RCC 7860 (cell line): ENCODE measurements at regions not wholly inside any gene's neighbourhood (a gene's known extent, or its start where the extent isn't known, plus 50 kb on each side); places are given as distances from the start of the nearest gene placed in this dataset.

Experiments
- DNase-seq: peaks from one replicate; pipeline ENCODE4 v3.0.0-alpha.2; 2015; ENCODE audit warnings: low spot score
- FAIRE-seq: peaks from 2 replicates; lab custom pipeline; 2012; peaks lifted over from hg19 to GRCh38; lab: Jason Lieb, UNC

DNA sequence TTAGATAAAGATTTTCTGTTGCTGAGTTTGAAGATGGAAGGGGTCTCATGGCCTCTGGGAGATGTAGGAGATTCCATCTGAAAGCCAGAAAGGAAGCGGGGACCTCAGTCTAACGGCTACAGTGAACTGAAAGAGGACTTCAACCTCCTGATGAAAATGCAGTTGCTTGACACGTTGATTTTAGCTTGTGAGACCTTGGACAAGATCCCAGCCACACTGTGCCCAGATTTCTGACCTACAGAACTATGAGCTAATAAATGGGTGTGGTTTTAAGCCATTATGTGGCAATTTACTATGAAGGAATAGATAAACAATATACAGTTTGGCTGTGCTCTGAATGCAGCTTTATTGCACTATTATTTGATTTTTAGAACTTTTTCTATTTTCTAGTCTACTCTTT lies 342.3 kb upstream of the SEMA3D start:
- DNase-seq (no peak), FAIRE-seq (no peak)

DNA sequence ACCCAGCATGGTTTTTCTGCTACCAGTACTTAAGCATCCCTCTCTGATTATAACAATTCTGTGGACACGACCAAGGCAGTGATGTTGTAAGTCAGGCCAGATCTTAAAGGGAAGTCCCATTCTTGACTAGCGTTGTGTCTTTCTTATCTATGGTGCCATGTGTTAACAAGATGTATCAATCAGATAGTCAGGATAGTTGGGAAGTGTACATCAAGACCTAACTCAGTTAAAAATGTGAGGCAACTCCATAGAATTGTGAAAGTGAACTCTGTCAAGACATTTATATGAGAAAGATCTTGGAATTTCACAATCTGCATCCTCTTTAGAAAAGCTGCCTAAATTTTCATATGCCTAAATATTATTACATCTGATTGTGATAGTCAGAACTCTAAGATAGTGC lies 341.7 kb upstream of the SEMA3D start:
- FAIRE-seq (no peak), DNase-seq (no peak)

DNA sequence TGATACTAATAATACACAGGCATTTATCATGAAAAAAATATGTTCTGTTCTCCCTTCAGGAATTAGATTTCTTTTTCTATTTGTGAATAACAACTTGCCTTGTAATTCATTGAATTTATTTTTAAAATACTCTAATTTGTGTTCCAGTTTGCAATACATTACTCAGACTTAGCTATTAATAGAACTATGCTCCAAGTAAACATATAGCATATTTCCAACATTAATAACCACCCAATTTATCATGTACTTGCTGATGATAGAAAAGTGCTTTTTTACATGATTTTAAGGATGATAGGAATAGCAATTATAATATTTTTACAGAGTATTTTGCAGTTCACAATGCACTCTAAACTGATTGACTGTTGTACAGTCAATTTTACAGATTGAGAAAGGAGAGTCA lies 338.8 kb upstream of the SEMA3D start:
- no peak for FAIRE-seq

DNA sequence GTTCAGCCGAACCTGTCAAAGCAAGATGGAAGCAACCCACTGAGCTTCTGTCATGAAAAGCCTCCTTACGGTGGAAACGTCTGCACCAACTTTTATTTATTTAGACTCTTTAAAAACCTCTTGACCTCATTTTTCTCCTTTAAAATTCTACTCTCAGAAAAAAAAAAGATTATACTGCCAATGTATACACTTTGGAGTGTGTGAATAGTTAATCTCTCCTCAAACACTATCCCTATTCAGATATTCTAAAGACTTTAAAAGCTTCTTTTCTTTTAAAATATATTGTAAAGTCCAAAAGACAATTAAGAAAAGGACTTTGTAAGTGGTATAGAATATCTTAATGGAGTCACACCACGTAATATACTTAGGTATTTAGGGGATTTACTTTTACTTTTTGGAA lies 335.2 kb upstream of the SEMA3D start:
- DNase-seq, result no peak

More for the DNA sequence above, 338.8 kb upstream of the SEMA3D start:
- no peak for DNase-seq

DNA sequence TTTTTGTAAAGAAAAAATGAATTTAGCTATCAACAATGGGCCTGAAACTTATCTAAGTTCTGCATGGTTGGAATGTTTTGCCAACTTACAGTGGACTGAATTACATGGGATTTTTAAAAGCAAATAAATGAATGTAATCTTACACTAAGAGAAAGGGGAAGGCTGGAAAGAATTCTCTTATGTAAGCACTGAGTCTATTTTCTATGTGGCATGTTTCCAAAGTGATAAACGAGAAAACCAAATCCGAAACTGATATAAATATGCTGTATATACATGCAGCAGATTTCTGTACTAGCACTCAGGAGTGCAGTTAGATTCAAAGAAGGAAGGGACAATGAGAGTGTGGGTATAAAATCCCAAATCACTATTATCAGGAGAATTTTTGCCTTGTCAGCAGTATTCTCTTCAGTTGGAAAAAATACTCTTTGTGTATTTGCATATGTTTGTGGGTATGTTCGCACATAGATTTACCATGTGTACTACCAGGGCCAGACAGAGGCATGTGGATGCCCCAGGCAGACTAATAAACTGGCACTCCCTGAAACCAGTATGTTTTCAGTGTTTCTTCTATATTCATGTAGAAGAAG lies 334.3 kb upstream of the SEMA3D start:
- DNase-seq (no peak), FAIRE-seq (no peak)

More for the DNA sequence above, 335.2 kb upstream of the SEMA3D start:
- no peak for FAIRE-seq

DNA sequence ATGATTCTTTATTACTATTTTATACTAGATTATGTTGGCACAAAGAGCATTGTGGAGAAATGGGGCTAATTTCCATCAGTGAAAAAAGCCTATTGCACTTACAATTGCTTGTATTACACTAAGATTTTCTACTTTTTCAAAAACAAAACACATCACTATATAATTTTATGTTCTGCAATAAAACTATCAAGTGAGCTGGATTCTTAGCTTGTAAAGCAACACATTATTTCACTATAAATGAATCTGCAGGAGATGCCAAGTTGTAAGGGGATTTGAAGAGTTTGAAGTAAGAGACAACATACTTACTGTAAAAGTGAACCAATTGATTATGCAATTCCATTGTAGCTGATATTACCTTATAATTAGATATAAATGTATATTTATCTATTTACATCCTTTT lies 333.3 kb upstream of the SEMA3D start:
- FAIRE-seq (no peak), DNase-seq (no peak)

DNA sequence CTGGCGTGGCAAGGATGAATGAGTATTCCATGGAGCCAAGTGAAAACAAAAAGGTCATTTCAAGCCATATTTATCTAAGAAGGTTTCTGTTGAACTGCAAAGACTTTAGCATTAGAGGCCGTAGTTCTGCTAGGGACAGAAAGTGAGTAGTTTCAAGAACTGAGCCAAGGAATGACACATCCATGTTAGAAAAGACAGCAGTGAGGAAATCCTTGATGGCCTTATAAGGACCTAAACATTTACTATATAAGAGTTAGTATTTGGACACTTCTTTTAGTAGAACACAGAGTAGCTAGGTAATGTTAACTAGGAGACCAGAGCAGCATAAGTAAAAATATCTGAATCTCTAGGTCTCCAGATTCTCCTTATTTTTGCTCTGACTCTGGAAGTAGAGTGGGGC lies 329.8 kb upstream of the SEMA3D start:
- FAIRE-seq (no peak), DNase-seq (no peak)

DNA sequence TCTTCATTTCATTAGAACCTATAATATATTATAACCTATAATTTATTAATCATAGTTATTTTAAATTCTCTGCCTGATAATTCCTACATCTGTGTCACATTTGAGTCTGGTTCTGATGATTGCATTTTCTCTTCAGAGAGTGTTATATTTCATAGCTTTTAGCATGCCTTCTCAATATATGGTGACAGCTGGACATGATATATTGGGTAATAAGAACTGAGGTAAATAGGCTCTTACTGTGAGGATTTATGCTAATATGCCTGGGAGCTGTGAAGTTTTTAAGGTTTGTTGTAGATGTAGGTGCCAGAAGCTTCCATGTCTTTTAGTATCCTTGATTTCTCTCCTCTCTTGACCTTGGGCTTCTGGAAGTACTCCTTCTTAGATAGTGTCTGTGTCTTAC lies 325.9 kb upstream of the SEMA3D start:
- no peak for FAIRE-seq
- DNase-seq, result no peak

DNA sequence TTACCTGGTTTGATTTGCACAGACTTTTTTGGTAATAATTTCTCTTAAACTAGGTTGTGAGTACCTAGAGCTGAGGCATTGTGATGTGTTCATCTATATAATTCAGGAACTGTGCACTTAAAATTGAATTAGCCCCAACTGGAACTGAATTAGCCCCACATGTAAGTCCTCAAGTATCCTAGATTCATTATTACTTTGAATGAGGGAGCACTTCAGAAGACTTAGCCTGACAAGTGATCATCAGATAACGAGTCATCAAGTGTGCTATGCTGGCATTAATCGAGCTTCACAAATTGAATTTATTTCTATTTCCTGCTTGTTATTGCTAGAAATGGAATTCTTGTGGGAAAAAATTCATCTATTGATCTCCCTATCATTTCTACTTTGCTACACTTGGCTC lies 323.4 kb upstream of the SEMA3D start:
- DNase-seq (no peak), FAIRE-seq (no peak)

DNA sequence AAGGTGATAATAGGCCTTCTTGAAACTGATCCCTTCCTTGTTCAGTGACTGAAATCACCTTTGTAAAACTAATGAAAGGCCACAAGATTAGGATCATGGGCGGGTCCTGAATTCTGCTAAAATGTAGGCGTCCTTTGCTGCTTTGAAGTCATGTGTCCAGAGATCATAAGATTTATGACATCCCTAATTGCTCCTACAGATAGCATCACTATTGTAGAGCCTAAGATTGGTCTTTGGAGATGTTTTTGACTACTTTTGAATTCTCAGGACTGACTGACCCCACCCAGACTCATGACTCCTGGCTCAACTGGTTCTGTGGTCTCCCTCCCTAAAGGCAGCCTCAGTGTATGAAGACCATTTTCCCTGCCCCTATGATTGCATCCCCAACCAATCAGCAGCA lies 322.6 kb upstream of the SEMA3D start:
- no peak for DNase-seq
- no peak for FAIRE-seq

DNA sequence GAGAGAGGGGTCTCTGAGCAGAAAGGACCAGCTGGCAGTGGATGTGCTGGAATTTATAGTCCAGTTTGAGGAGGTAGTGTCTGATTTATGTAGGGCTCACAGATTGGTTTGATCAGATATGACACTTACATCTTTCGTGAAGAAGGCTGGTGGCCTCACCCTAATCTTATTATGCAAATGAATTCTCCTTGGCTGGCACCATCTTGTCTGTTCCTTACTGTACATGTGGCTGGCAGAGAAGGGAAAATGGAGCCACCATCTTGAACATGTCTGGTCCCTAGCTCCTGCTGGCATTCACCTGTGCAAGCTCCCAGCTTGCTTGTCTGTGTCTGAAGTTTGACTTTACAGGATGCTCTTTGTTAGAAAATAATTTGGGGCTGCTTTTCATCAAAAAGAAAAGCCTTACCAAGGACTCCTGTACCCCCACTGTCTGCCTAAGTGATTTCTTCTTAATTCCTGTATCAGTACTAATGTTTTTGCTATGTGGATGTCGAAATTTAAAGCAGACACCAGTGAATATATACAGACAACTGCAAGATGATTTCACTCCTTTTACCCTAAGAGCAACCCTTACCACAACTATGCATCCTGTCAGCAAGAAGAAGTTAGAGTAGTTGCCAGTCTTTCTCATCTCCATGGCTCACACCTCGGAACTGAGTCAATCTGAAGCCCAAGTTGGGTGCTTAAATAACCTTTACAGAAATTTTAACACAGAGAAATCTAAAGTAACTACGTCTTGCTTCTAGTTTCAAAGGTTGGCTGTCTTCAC lies 322.0 kb upstream of the SEMA3D start:
- no peak for DNase-seq
- FAIRE-seq, result no peak

DNA sequence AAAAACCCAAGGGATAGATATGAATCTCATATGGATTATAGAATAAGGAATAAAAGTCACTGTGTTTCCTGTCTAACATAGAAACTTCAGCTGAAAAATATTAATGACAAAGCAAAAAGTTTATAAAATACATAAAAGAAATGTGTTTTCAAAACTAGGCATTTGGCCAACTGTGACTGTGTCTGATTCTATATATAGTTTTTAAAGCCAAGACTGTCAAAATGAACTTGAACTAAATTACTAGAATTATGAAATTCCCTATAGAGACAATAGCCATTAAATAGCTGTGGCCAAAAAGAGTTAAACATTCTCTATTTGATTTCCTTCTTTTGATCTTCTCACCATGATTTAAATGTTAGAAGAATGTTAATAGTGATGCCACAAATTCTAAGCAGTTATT lies 311.2 kb upstream of the SEMA3D start:
- FAIRE-seq (no peak), DNase-seq (no peak)

DNA sequence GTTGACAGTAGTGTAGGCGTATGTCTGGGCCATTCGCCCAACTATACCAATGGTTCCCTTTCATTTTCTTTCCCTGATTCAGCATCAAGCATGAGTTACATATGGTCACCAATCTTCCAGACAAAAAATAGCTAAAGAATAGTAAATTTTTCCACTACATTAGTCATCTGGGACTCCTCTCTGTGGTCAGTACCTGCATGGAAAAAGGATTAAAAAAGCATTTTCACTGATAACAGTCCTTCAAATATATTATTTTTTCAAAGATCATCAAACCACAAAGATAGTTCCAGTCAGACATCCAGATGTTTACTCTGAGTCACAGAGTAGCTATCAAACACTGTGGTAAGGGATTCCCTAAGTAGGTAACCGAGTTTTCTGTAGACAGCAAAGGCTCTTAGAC lies 302.6 kb upstream of the SEMA3D start:
- FAIRE-seq (peak; percentile 61), DNase-seq (peak; percentile 69)

DNA sequence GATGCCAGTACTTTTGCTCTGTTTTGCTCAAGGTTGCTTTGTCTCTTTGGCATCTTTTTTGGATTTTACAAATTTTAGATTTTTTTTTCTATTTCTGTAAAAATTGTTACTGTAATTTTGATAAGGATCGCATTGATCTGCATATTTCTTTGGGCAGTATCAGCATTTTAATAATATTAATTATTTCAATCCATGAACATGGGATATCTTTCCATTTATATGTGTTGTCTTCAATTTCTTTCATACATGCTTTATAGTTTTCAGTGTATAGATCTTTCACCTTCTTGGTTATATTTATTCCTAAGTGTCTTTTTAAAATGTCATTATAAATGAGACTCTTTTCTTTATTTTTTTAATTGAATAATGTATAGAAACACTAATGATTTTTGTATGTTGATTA lies 301.6 kb upstream of the SEMA3D start:
- FAIRE-seq (no peak), DNase-seq (no peak)

DNA sequence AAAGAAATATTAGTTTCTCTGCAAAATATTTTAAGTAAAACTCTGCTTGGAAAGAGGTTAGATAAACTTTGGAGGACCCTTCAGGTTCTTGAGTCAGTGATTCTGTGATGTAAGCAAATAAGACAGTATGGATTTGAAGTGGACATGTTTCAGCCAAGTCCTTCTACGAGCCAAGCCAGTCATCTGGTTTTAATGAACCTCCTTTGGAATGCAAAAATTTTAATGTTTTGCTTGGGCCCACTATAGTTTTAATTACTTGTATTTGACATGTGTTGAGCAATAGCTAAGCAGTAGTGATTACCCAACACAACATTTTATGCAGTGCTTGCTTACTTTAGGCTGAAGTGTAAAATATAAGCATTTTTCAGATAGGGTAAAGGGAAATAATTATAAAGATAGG lies 296.3 kb upstream of the SEMA3D start:
- no peak for DNase-seq
- FAIRE-seq, result no peak

DNA sequence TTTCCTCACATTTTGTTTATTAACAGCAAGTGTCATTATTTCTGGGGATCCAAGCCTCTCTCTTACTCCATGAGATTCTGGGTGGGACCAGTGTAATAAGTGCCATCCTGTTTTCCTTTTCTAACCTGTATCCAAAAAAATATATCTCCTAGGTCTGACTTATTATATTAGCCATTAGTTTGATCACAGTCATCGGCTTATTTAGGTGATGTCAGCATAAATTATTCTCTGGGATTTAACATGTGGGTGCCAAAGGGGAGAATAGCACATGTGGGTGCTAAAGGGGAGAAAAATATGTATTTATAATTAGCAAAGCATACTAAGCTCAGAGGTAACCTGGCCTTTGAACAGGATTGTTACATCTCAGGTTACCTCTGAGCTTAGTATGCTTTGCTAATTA lies 293.8 kb upstream of the SEMA3D start:
- no peak for DNase-seq

DNA sequence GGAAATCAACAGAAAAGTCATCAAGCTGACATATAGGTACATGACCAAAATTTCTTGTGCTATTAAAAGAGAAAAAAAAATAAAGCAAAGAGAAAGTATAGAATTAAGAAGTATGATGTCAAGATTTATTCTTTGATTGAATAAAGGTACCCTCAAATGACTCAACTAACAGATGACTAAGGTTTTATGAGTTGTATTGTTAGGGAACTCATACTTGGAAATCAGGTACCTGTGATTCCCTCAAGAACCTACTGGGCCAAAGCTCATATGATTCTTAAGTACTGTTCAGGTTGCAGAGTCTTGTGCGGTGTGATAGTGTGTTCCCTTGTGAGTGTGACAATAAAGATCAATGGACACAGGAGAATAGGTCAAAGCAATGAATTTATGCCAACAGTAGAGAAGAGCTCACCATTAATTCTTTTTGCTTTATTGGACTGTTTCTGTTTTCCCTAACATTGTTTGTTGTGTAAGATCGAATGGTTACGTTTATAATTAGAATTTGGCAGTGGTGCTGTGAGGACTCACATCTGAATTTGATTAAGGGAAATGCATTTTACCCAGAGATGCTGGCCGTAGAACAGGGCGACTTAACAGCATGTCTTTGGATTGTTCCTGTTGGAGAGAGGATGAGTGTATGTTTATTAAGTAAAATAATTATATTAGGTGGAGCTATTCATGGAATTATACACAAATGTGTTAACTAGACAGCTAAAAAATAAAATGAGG lies 293.2 kb upstream of the SEMA3D start:
- no peak for DNase-seq
- no peak for FAIRE-seq

More for the DNA sequence above, 293.8 kb upstream of the SEMA3D start:
- no peak for FAIRE-seq

DNA sequence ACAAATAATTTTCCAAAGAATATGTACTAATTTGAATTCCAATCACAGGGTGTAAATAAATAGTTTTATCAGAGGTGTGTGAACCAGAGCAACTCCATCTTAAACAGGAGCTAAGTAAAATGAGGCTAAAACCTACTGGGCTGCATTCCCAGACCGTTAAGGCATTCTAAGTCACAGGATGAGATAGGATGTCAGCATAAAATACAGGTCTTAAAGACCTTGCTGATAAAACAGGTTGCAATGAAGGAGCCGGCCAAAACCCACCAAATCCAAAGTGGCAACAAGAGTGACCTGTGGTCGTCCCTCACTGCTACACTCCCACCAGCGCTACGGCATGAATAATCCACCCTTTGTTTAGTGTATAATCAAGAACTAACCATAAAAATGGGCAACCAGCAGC lies 291.7 kb upstream of the SEMA3D start:
- FAIRE-seq (no peak), DNase-seq (no peak)

DNA sequence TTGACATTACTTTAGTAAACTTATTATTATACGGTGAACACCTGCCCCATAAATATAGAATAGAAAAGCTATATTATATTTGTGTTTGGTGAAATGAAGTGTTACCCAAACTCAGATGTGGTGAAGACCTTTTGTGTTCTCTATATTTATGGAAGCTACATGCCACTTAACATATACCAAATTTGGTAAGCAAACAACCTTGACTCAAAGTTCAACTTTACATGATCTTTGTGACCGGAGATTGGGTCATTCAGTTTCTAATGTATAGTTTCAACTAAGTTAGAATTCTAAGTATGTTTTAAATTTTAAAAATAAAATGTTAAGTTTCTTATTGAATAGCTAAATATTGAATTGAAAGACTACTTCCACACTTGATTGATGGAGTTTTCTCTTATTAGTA lies 288.6 kb upstream of the SEMA3D start:
- FAIRE-seq (no peak), DNase-seq (no peak)

DNA sequence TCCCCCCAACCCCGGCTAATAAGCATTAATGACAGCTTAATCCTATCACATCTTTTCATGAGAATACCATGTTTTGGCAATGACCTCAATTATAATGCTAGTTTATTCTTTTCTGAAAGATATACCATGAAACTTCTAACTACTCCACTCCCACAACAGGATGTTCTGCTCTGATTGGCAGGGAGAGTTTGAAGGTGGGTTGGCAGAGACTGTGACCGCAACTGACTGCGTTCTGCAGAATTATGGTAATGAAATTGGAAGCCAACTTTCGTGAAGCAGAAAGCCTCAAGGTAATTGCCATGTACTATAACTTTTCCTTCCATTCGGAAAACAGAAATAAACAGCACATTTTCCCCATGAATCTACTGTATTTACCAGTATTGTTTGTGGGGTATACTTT lies 288.2 kb upstream of the SEMA3D start:
- no peak for FAIRE-seq

DNA sequence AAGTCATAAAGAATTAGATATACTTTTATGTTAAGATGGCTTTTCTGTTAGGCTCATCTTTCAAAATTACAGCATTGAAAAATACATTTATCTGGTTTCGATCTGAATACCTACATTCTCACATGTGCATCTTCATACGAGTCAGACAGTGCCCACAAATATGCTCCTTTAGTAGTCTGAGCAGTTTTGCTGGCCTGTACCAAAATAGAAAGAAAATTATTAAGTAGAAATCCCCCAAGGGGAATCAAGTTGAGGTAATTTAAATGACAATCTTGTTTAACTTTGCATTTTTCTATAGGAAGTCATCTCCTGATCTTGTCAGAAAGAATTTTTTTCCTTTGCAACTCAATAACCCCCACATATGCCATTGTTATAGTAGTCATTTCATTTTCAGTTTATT lies 287.4 kb upstream of the SEMA3D start:
- no peak for DNase-seq
- no peak for FAIRE-seq

More for the DNA sequence above, 288.2 kb upstream of the SEMA3D start:
- no peak for DNase-seq

DNA sequence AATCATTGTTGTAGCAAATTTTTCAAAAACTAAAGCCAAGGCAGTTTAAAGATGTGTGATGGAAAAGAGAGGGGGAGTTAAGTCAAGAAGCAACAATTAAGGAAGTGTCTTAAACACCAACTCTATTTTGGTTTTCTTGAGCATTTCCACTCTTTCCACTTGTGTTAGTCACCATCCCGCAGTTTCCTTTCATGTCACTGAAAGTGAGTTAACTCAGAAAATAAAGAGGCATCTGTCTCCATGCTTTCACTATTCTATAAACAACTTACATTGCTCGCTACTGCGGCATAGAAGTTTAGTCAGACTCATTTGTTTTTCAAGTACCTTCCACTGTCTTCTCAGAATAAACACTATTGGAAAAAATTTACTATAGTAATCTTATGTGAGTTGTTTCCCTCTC lies 284.9 kb upstream of the SEMA3D start:
- FAIRE-seq (no peak), DNase-seq (no peak)
